LNCAP (cell line): ENCODE measurements at regions not wholly inside any gene's neighbourhood (a gene's known extent, or its start where the extent isn't known, plus 50 kb on each side); places are given as distances from the start of the nearest gene placed in this dataset.

Experiments
- CTCF ChIP-seq: fragments of 450-650 bp; IDR thresholded peaks from 2 replicates; pipeline ENCODE4 v1.5.1; 2017; ENCODE audit warnings: mild to moderate bottlenecking

- TF ChIP-seq CTCF = no peak
Measured at GRCh38 chr14:40944521-40944920, 662.2 kb upstream of the LRFN5 start.

GRCh38 chr14:40936861-40937260, 669.8 kb upstream of the LRFN5 start:
- TF ChIP-seq CTCF = no peak

GRCh38 chr14:40920380-40920779, 686.3 kb upstream of the LRFN5 start:
- no peak for TF ChIP-seq CTCF

- no peak for TF ChIP-seq CTCF
Measured at GRCh38 chr14:40911141-40911540, 695.5 kb upstream of the LRFN5 start.

- no peak for TF ChIP-seq CTCF
Measured at GRCh38 chr14:40909906-40910305, 696.8 kb upstream of the LRFN5 start.

GRCh38 chr14:40903709-40904108, 703.0 kb upstream of the LRFN5 start:
- TF ChIP-seq CTCF = no peak

- TF ChIP-seq CTCF = no peak
Measured at GRCh38 chr14:40899435-40899834, 707.2 kb upstream of the LRFN5 start.

GRCh38 chr14:40894846-40895245, 711.8 kb upstream of the LRFN5 start:
- TF ChIP-seq CTCF = no peak
